ENCODE measurements at regions not wholly inside any gene's neighbourhood (a gene's known extent, or its start where the extent isn't known, plus 50 kb on each side); places are given as distances from the start of the nearest gene placed in this dataset.

GRCh38 chr7:66576646-66577045, 52.0 kb upstream of the KCTD7 start (continued):
- TF ChIP-seq REST (IDR thresholded peaks at IDR 0.05; ENCODE audit: unreplicated experiment) (no peak), EZH2phosphoT487 (IDR thresholded peaks at IDR 0.05; ENCODE audit: unreplicated experiment) (no peak), JUNB (IDR thresholded peaks at IDR 0.05; ENCODE audit: unreplicated experiment) (no peak), CREB1 (CRISPR knock-in tag; IDR thresholded peaks at IDR 0.05; ENCODE audit: low read depth) (no peak), CTCF (conservative IDR thresholded peaks at IDR 0.05; ENCODE audit: low read depth in 2 of 2) (no peak), EZH2 (IDR thresholded peaks at IDR 0.05; ENCODE audit: low read depth, unreplicated experiment) (no peak)
